Mononuclear cell (primary cell): ENCODE measurements at regions not wholly inside any gene's neighbourhood (a gene's known extent, or its start where the extent isn't known, plus 50 kb on each side); places are given as distances from the start of the nearest gene placed in this dataset.

ENCODE experiments used
- H3K27me3 ChIP-seq: 2 replicates; pipeline ENCODE4 v1.6.0; 2011; ENCODE audit warnings: low read length, control low read depth; ENCODE audit not compliant: insufficient read depth
- H3K4me1 ChIP-seq: 2 replicates; pipeline ENCODE4 v1.5.1; 2011; ENCODE audit warnings: mild to moderate bottlenecking, low read length, control low read depth; ENCODE audit not compliant: insufficient read depth
- H3K4me3 ChIP-seq: 2 replicates; pipeline ENCODE4 v1.5.1; 2011; ENCODE audit warnings: mild to moderate bottlenecking, low read length, moderate library complexity
- H3K9me3 ChIP-seq: 2 replicates; pipeline ENCODE4 v1.5.1; 2011; ENCODE audit warnings: low read depth, mild to moderate bottlenecking, control low read depth, low read length

- H3K4me1 ChIP-seq = peaks cover 16% of the 10 kb centered on the region
- H3K4me3 ChIP-seq = no peak overlapping the region
- peaks cover 6% of the 10 kb centered on the region for H3K27me3 ChIP-seq
- no peaks in the 10 kb centered on the region for H3K9me3 ChIP-seq
Measured at GRCh38 chr6:79864421-79864820, 82.9 kb downstream of the ELOVL4 start.

GRCh38 chr6:79864001-79864400, 83.4 kb downstream of the ELOVL4 start:
- H3K4me1 ChIP-seq = peaks cover 13% of the 10 kb centered on the region
- no peaks in the 10 kb centered on the region for H3K9me3 ChIP-seq
- H3K4me3 ChIP-seq = no peak overlapping the region
- H3K27me3 ChIP-seq = peaks cover 6% of the 10 kb centered on the region

- Histone ChIP-seq H3K9me3 (no peaks in the 10 kb centered on the region), H3K27me3 (peaks cover 6% of the 10 kb centered on the region), H3K4me1 (peaks cover 12% of the 10 kb centered on the region), H3K4me3 (no peak overlapping the region)
Measured at GRCh38 chr6:79863566-79863965, 83.8 kb downstream of the ELOVL4 start.

GRCh38 chr6:79862711-79863110, 84.6 kb downstream of the ELOVL4 start:
- H3K9me3 ChIP-seq = no peaks in the 10 kb centered on the region
- H3K27me3 ChIP-seq = peaks cover under 1% of the 10 kb centered on the region
- H3K4me3 ChIP-seq = no peak overlapping the region
- peaks cover 5% of the 10 kb centered on the region for H3K4me1 ChIP-seq

- no peak overlapping the region for H3K4me3 ChIP-seq
- no peaks in the 10 kb centered on the region for H3K27me3 ChIP-seq
- H3K4me1 ChIP-seq = peaks cover 5% of the 10 kb centered on the region
- no peaks in the 10 kb centered on the region for H3K9me3 ChIP-seq
Measured at GRCh38 chr6:79862126-79862525, 85.2 kb downstream of the ELOVL4 start.

DNA sequence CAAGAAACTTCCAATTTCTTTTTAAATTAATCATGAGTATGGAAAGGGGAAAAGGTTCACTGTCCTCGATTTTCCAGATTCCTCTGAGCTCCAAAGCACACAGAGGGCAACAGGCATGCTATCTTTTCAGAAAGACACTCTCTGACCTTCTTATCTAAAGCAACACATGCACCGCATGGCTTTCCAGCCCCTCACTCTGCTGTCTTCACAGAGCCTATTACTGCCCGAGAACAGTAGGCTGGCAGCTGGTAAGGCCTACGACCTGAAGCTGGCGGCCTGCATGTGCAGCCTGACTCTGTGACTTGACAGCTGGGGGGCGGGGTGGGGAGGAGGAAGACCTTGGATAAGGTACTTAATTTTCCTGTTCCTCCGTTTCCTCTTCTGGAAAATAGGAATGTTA, 86.3 kb downstream of the ELOVL4 start:
- Histone ChIP-seq H3K4me3 (no peak overlapping the region), H3K9me3 (no peaks in the 10 kb centered on the region), H3K27me3 (no peaks in the 10 kb centered on the region), H3K4me1 (peaks cover 5% of the 10 kb centered on the region)

DNA sequence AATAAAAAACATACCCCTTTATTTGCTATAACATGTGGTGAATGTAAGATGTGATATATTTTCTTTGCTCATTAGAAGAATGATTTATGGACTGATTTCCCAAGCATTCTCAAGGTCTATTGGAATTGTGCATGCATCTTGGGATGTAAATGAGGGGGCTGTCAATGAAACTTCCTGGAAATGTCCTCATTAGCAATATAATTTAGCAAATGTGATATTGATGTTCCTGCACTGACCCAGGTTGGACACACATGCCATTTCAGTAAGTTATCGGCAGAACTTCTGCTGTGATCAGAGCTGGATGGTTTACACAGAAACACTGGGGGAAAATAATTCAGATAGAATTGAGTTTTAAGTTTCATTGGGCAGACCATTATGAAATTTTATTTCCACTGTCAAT, 99.9 kb downstream of the ELOVL4 start:
- Histone ChIP-seq H3K27me3 (peaks cover 7% of the 10 kb centered on the region), H3K9me3 (no peaks in the 10 kb centered on the region), H3K4me3 (no peak overlapping the region), H3K4me1 (no peaks in the 10 kb centered on the region)

GRCh38 chr6:79842376-79843040, 104.8 kb downstream of the ELOVL4 start:
- Histone ChIP-seq H3K27me3 (peaks cover 3% of the 10 kb centered on the region), H3K4me1 (no peaks in the 10 kb centered on the region), H3K4me3 (no peak overlapping the region), H3K9me3 (no peaks in the 10 kb centered on the region)

DNA sequence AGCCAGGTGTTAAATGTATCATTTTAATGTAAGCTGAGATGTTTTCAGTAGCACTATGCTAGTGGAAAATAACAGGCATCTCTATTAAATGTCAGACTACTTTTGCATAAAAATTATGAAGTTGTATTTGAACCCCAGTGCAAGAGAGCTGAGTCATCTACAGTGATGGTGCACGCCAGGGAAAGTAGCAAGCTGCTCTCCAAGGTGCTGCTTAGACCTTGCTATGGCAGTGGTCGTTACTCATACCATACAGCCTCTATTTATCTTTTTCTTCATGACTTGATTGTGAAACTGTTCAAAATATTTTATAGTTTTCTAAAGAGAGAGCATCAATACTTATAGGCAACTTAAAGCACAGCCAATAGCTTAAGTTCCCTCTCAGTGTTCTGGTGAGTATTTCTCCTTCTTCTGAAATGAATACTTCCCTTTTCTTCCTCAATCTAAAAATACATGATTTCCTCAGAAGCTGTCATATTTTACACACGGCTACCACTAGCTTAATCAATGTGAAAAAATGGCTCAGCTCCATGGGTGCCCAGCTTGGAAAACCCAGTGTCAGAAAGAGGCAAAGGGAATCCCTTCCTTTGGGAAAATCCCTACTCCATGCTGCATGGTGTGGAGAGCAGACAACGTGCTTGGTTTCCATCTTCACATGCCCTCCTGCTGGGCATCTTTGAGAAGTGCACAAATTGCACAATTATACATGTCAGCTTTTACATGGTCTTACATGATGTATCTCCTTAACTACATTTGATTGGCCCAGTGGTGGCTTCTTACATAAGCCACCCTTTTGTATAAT, 105.6 kb downstream of the ELOVL4 start:
- H3K9me3 ChIP-seq = no peaks in the 10 kb centered on the region
- H3K27me3 ChIP-seq = peaks cover under 1% of the 10 kb centered on the region
- no peak overlapping the region for H3K4me3 ChIP-seq
- H3K4me1 ChIP-seq = no peaks in the 10 kb centered on the region

DNA sequence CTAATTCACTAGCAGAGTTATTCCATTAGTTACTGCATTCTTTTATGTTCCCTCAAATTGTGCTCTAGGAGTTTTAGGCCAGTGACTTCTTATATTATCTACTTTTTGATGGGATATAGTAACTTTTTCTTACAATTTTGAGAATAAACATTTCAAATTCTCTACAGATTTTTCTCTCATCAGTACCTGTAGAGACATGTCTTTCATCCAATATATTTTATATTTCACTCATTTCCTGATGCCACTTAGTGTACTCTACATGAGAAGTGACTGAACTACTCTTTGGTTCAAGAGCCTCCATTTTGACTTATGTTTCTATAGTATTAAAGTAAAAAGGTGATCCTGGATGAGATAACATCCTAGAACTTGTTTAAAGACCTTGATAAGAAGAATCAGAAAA, 108.5 kb downstream of the ELOVL4 start:
- no peak overlapping the region for H3K4me3 ChIP-seq
- H3K27me3 ChIP-seq = no peaks in the 10 kb centered on the region
- H3K9me3 ChIP-seq = no peaks in the 10 kb centered on the region
- H3K4me1 ChIP-seq = no peaks in the 10 kb centered on the region

- Histone ChIP-seq H3K4me1 (no peaks in the 10 kb centered on the region), H3K4me3 (no peak overlapping the region), H3K9me3 (no peaks in the 10 kb centered on the region), H3K27me3 (peaks cover 1% of the 10 kb centered on the region)
Measured at GRCh38 chr6:79833964-79834284, 113.4 kb downstream of the ELOVL4 start.

DNA sequence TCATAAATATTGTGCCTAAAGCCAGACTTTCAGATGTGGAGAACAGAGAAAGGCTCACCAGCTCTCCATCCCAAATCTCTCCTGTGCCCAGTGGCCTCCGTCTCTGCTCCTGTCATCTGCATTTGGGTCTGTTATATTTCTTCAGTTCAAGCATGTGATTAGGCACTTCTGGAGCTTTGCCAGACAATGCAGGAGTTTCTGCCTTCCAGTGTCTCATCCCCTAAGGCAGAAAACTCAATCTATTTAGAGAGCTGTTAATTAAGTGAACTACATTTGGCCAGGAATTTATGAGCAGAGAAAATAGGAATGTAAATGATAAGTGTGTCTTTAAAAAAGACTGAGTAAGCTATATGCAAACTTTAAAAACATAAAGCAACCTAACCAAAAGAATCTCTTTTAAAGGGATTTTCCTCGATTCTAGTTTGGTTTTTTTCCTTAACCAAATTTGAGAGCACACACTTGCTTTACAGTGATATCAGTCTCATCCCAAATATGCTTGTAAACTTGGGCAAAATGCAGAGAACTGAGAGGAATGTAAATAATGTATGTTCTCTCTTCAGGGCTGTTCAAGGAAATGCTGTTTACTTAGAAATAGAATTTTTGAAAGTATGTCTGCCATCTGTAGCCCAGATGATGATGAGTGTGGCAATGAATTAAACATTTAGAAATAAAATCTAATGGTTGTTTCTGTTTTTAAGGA, 113.9 kb downstream of the ELOVL4 start:
- Histone ChIP-seq H3K4me1 (no peaks in the 10 kb centered on the region), H3K27me3 (peaks cover 3% of the 10 kb centered on the region), H3K4me3 (no peak overlapping the region)

DNA sequence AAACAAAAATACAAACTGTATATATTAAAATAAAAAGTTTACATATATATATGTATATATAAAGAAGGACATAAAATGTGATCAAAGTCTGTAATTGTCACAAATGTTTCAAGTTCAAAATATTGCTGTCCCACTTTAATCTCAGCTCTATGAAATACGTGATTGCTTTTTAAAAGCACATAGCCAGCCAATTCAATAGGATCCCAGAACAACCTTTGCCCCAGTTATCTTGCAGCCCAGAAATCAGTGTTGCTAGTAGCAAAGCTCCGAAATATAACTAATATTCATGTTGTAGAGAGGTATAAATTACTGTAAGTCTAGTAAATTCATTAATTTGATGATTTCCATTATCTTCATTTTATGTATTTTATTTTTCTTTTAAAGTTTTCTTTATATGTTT, 114.6 kb downstream of the ELOVL4 start:
- no peaks in the 10 kb centered on the region for H3K9me3 ChIP-seq
- H3K27me3 ChIP-seq = peaks cover 3% of the 10 kb centered on the region
- no peaks in the 10 kb centered on the region for H3K4me1 ChIP-seq
- H3K4me3 ChIP-seq = no peak overlapping the region

More for the DNA sequence above, 113.9 kb downstream of the ELOVL4 start:
- no peaks in the 10 kb centered on the region for H3K9me3 ChIP-seq

DNA sequence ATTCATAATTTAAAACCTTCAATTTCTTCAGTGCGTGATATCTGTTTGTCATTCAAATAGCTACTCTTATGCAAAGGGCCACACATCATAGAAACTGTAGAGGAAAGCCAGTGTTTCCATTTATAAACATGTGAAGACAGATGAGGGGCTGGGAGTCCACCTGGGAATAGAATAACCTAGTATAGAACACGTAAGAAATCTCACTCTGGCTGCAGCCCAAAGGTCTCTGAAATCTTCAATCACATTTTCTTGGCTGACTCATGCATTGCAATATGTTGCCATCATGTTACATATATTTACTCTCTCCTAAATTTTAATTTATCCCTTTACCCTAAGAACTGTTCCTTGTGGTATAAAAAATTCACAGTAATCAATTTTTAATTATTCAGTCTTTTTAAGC, 123.2 kb downstream of the ELOVL4 start:
- Histone ChIP-seq H3K9me3 (no peaks in the 10 kb centered on the region), H3K4me3 (no peak overlapping the region), H3K27me3 (peaks cover 10% of the 10 kb centered on the region), H3K4me1 (no peaks in the 10 kb centered on the region)

- H3K4me3 ChIP-seq = no peak overlapping the region
- no peaks in the 10 kb centered on the region for H3K9me3 ChIP-seq
- no peaks in the 10 kb centered on the region for H3K4me1 ChIP-seq
- peaks cover 6% of the 10 kb centered on the region for H3K27me3 ChIP-seq
Measured at GRCh38 chr6:79821859-79822258, 125.5 kb downstream of the ELOVL4 start.
